AG04450 (cell line): ENCODE measurements at regions not wholly inside any gene's neighbourhood (a gene's known extent, or its start where the extent isn't known, plus 50 kb on each side); places are given as distances from the start of the nearest gene placed in this dataset.

ENCODE experiments used
- CTCF ChIA-PET: fragments of 300-600, 350-600 bp; formaldehyde crosslinking; extraction: SDS; loops from one replicate; lab custom pipeline; 2022; ENCODE audit warnings: antibody characterized with exemption, inconsistent platforms; lab: Charles Lee
- POLR2A ChIA-PET: fragments of 350-600 bp; formaldehyde crosslinking; extraction: SDS; loops from one replicate; lab custom pipeline; 2021; ENCODE audit warnings: antibody characterized with exemption, inconsistent platforms; lab: Yijun Ruan, JAX
- DNase-seq: peaks from one replicate; pipeline ENCODE4 v3.0.0-alpha.2; 2011; ENCODE audit warnings: low read depth, low spot score
- H3K27ac ChIP-seq: one replicate; pipeline ENCODE4 v1.5.1; 2012; ENCODE audit warnings: low read depth, low read length, control low read depth
- H3K27me3 ChIP-seq: one replicate; pipeline ENCODE4 v1.6.0; 2012; ENCODE audit warnings: low read length; ENCODE audit not compliant: control insufficient read depth, insufficient read depth
- H3K4me3 ChIP-seq: 2 replicates; pipeline ENCODE4 v1.5.1; 2011; ENCODE audit warnings: mild to moderate bottlenecking, low read depth, low read length, control low read depth
- H3K9me3 ChIP-seq: 2 replicates; pipeline ENCODE4 v1.5.1; 2012; ENCODE audit warnings: low read length; ENCODE audit not compliant: control insufficient read depth, insufficient read depth
- TF ChIP-seq, protein P1 (sequence below): IDR thresholded peaks from 2 replicates; pipeline ENCODE4 v1.5.1; 2011; ENCODE audit warnings: low read depth, low read length, control low read depth, inconsistent platforms

DNA sequence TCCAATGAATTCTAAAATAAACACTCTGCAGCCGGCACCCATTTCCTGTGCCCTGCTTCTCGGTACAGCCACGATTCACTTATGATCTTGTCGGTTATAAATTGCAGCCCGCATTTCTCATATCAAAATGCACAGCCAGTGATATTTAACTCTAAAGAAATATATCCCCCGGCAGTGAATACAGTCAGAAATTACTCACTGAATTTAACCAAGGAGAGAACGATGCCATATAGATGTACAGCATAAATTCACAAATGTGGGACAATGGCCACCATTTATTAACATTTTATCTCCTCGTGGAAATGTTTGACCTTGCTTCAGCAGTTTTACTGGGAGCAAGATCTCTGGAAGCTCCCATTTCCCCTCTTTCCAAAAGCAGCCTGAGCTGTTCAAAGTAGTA, 1517.8 kb downstream of the BRD1 start:
- POLR2A ChIA-PET, result no interaction called here
- Histone ChIP-seq H3K27me3 (no peaks in the 10 kb centered on the region), H3K4me3 (no peak overlapping the region), H3K9me3 (peaks cover 69% of the 10 kb centered on the region), H3K27ac (no peak overlapping the region)
- DNase-seq, result no peak
- TF ChIP-seq, protein P1, sequence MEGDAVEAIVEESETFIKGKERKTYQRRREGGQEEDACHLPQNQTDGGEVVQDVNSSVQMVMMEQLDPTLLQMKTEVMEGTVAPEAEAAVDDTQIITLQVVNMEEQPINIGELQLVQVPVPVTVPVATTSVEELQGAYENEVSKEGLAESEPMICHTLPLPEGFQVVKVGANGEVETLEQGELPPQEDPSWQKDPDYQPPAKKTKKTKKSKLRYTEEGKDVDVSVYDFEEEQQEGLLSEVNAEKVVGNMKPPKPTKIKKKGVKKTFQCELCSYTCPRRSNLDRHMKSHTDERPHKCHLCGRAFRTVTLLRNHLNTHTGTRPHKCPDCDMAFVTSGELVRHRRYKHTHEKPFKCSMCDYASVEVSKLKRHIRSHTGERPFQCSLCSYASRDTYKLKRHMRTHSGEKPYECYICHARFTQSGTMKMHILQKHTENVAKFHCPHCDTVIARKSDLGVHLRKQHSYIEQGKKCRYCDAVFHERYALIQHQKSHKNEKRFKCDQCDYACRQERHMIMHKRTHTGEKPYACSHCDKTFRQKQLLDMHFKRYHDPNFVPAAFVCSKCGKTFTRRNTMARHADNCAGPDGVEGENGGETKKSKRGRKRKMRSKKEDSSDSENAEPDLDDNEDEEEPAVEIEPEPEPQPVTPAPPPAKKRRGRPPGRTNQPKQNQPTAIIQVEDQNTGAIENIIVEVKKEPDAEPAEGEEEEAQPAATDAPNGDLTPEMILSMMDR, result no peak
- CTCF ChIA-PET, result no interaction called here

DNA sequence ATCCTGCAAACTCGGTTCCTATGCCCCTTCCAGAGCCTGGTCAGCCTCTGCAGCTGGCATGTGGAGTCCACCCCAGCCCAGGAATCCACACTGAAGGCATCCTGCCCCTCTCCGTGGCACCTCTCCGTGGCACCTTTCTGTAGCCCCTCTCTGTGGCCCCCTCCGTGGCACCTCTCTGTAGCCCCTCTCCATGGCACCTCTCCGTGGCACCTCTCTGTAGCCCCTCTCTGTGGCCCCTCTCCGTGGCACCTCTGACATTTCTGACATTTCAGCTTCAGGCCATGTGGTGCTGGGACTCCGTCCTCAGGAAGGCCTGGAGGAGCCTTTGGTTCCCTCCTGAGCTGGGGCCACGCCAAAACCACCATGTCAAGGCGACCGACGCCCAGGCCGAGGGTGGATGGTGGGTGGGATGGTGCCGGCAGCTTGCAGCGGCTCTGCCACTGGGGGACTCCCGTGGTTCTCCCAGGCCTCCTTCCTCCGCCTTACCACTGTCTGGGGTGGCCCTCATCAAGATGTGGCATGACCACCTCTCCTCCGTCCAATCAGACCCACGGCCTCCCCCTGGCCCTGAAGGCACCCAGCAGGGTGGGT, 1518.5 kb downstream of the BRD1 start:
- ChIA-PET CTCF (no interaction called here), POLR2A (no interaction called here)
- no peak overlapping the region for H3K4me3 ChIP-seq
- H3K9me3 ChIP-seq, result peaks cover 72% of the 10 kb centered on the region
- TF ChIP-seq, protein P1, result no peak
- no peak overlapping the region for H3K27ac ChIP-seq
- no peaks in the 10 kb centered on the region for H3K27me3 ChIP-seq
- DNase-seq, result no peak

DNA sequence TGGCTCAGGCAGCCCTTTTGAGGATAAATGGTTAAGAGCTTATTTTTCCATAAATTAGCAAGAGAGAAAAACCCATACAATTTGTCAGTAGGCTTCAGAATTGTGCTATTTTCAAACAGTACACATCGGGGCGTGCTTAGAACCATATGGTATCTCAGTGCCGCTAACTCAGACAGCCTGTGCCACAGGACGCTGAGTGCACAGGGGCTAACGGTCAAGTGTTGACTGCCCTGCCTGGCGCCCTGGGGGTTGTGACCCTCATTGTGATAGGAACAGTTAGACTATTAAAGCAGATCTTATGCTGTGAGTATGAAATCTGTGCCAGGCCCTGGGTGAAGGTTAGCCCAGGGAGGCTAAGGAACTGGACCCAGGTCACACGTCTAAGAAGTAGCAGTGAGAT, 1519.7 kb downstream of the BRD1 start:
- no peak for DNase-seq
- H3K4me3 ChIP-seq, result no peak overlapping the region
- H3K9me3 ChIP-seq, result peaks cover 77% of the 10 kb centered on the region
- H3K27me3 ChIP-seq, result no peaks in the 10 kb centered on the region
- no peak overlapping the region for H3K27ac ChIP-seq
- POLR2A ChIA-PET, result no interaction called here
- CTCF ChIA-PET, result no interaction called here
- TF ChIP-seq, protein P1, result no peak

DNA sequence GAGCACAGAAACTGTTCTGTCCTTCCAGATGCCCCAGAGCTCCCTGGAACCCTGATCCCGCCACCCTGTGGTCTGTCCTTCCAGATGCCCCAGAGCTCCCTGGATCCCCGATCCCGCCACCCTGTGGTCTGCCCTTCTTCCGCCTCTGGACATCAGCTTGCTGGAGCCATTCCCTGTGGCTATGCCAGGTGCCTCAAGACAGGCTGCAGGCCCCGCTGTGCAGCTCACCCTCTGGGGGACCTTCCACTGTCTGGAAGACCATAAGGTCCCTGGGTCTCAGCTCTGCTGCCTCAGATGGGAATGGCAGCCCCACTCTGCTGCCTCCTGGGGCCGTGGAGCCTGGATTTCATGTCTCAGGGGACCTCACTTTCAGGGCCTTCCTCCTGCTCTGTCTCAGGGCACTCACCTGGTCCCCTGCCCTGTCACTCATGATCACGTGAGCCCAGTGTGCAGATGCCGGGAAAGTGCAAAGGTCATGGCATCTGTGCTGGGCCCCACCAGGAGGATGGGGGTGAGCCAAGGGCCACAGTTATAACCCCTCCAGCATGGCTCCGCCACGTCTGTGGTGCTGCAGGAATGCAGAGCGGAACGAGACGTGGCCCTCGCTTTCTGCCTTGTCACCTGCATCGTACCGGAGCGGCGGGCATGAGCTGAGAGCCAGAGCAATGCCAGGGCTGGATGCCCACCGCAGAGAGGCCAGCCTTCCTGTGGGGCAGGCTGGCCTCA, 1520.7 kb downstream of the BRD1 start:
- ChIA-PET POLR2A (no interaction called here), CTCF (no interaction called here)
- Histone ChIP-seq H3K27ac (no peak overlapping the region), H3K9me3 (peaks cover 81% of the 10 kb centered on the region), H3K27me3 (no peaks in the 10 kb centered on the region), H3K4me3 (no peak overlapping the region)
- no peak for DNase-seq
- TF ChIP-seq, protein P1, result no peak

DNA sequence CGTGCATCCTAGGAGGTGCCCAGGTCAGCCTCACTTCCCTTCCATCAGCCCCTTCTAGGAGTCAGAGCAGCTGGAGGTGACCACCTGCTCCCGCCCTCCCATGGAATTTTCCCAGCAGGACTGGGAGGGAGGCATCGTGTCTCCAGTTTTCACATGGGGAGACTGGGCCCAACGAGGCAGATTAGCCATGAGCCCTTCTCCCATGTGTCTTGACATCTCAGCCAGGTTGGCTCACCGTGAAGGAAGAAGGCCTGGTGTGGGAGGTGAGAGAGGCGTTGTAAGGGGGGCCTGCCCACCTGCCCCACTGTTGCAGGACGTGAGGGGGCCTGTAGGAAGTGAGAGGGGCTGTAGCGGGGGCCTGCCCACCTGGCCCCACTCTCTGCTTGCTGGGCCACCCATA, 1521.4 kb downstream of the BRD1 start:
- DNase-seq, result no peak
- H3K27me3 ChIP-seq, result no peaks in the 10 kb centered on the region
- H3K4me3 ChIP-seq, result no peak overlapping the region
- TF ChIP-seq, protein P1, result no peak
- H3K27ac ChIP-seq, result no peak overlapping the region
- H3K9me3 ChIP-seq, result peaks cover 88% of the 10 kb centered on the region
- ChIA-PET POLR2A (no interaction called here), CTCF (no interaction called here)
